ENCODE measurements at regions not wholly inside any gene's neighbourhood (a gene's known extent, or its start where the extent isn't known, plus 50 kb on each side); places are given as distances from the start of the nearest gene placed in this dataset.

GRCh38 chr12:67534681-67535080, 113.9 kb upstream of the DYRK2 start:
- Histone ChIP-seq H3K27ac (ENCODE audit: insufficient read depth, low read length) (no peak overlapping the region), H3K79me1 (ENCODE audit: low read depth in 1 of 2, low read length in 2 of 2) (no peaks in the 10 kb centered on the region), H3K18ac (ENCODE audit: low read depth, low read length) (no peak overlapping the region), H3K4me2 (ENCODE audit: low read depth, low read length) (no peak overlapping the region), H3K36me3 (ENCODE audit: control insufficient read depth, insufficient read depth, low read length) (no peaks in the 10 kb centered on the region), H4K8ac (ENCODE audit: low read depth in 2 of 2, low read length in 2 of 2) (no peak overlapping the region), H3K4me1 (ENCODE audit: control insufficient read depth, insufficient read depth, low read length) (peaks cover 2% of the 10 kb centered on the region; the same call in 1 of the 2 replicates), H3K56ac (ENCODE audit: extremely low read depth, insufficient read depth, low read length) (no peak overlapping the region), H2BK120ac (ENCODE audit: low read depth, low read length) (no peak overlapping the region), H3K23ac (ENCODE audit: low read depth, low read length) (no peak overlapping the region), H2AK5ac (ENCODE audit: low read depth, low read length) (no peak overlapping the region), H2AFZ (replicated peaks; ENCODE audit: low read length, poor library complexity) (no peak overlapping the region), H3K9me1 (ENCODE audit: insufficient read depth, low read length) (no peaks in the 10 kb centered on the region; the same call in 1 of the 2 replicates), H3K9ac (ENCODE audit: low read depth, low read length) (no peak overlapping the region), H4K91ac (ENCODE audit: insufficient read depth, low read depth, low read length) (no peak overlapping the region), H3K4ac (ENCODE audit: low read depth, low read length) (no peak overlapping the region), H3K4me3 (ENCODE audit: insufficient read depth, low read depth, low read length) (no peak overlapping the region), H4K5ac (ENCODE audit: low read depth, low read length) (no peak overlapping the region), H3K9me3 (ENCODE audit: control insufficient read depth, insufficient read depth, low read length) (no peaks in the 10 kb centered on the region), H3K27me3 (ENCODE audit: control insufficient read depth, insufficient read depth, low read length) (peaks cover 2% of the 10 kb centered on the region), H2BK5ac (ENCODE audit: low read depth, low read length, poor library complexity, severe bottlenecking) (no peak overlapping the region), H4K20me1 (ENCODE audit: insufficient read depth, low read length) (no peaks in the 10 kb centered on the region), H2BK15ac (ENCODE audit: low read depth, low read length) (no peak overlapping the region), H3K14ac (replicated peaks; ENCODE audit: low read depth, low read length) (no peak overlapping the region), H2AK9ac (replicated peaks; ENCODE audit: low read depth, low read length, poor library complexity) (no peak overlapping the region), H2BK20ac (ENCODE audit: low read depth, low read length) (no peak overlapping the region)
- BruUV-seq (replicated peaks), result no TSS peak
- ATAC-seq (ENCODE audit: low read depth) (peak; percentile 79), DNase-seq (peak; percentile 70)
- intact Hi-C loops (cut with micrococcal nuclease) (no loop called here), dilution Hi-C loops (cut with HindIII; ENCODE audit: low sequenced_read_pairs, unreplicated experiment) (no loop called here), in situ Hi-C loops (cut with MboI; ENCODE audit: low sequenced_read_pairs) (no loop called here)
- WGBS, 2 experiments (ENCODE audit: extremely low coverage in 2 of 2, insufficient read length in 1 of 2), result no CpG with 5 or more reads among the region's 4 CpGs
- TF ChIP-seq POLR2A (IDR thresholded peaks at IDR 0.05; ENCODE audit: low read depth, low read length), result no peak
- no peak for TF ChIP-seq MAFK (IDR thresholded peaks at IDR 0.05; ENCODE audit: low read depth, low read length)
- no peak for TF ChIP-seq BHLHE40 (IDR thresholded peaks at IDR 0.05; ENCODE audit: low read depth, low read length)
- no peak for TF ChIP-seq CTCF (conservative IDR thresholded peaks at IDR 0.05; ENCODE audit: low read depth, low read length)
- no peak for TF ChIP-seq ELK1 (IDR thresholded peaks at IDR 0.05; ENCODE audit: borderline replicate concordance, low read depth, low read length)
- no peak for TF ChIP-seq RCOR1 (IDR thresholded peaks at IDR 0.05; ENCODE audit: insufficient replicate concordance, low read length)
- TF ChIP-seq FOS (IDR thresholded peaks at IDR 0.05; ENCODE audit: low read depth, low read length), result peak; percentile 20; the same call in 1 of the 2 replicates
- CTCF ChIA-PET, result no interaction called here
- POLR2A ChIA-PET (ENCODE audit: unreplicated experiment), result no interaction called here
